ENCODE measurements at regions not wholly inside any gene's neighbourhood (a gene's known extent, or its start where the extent isn't known, plus 50 kb on each side); places are given as distances from the start of the nearest gene placed in this dataset.

GRCh38 chr16:79508294-79508693 lies 92.2 kb downstream of the MAF start:
- no peak for TF ChIP-seq CTCF (IDR thresholded peaks at IDR 0.05)
- TF ChIP-seq POLR2A (IDR thresholded peaks at IDR 0.05): no peak

Data from tibial nerve (tissue), 3 donors.